ENCODE measurements at regions not wholly inside any gene's neighbourhood (a gene's known extent, or its start where the extent isn't known, plus 50 kb on each side); places are given as distances from the start of the nearest gene placed in this dataset.

DNA sequence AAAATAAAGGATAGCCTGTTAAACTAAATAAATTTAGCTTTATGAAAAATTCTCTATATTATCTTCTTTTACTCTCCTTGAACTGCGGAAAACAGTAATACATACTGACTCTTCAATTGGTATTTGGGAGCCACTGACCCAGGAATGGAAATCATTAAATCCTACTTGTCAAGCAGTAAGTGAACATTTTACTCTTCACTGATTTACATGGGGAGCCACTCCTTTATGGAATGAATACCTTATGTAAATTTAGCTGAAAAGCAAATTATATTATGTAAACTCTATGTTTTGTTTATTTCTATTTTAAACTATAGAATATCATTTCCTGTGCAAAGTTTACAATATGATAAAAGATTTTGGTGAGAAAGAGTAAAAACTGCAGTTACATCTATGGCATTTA is 85.2 kb downstream of the STRADB start:
- no peaks in the 10 kb centered on the region for H3K36me3 ChIP-seq (ENCODE audit: control insufficient read depth in 3 of 3, insufficient read depth in 2 of 3, low read depth in 1 of 3, low read length in 3 of 3)
- 90 to 98% (median 93%) methylated on average over 1 of the region's 1 CpG for WGBS, 3 donors
- peaks cover 0 to 3% of the 10 kb centered on the region in 2 donors for H3K9me3 ChIP-seq (ENCODE audit: control insufficient read depth in 2 of 2, insufficient read depth in 1 of 2, low read depth in 1 of 2, low read length in 1 of 2)
- H3K4me1 ChIP-seq (ENCODE audit: control insufficient read depth in 3 of 3, insufficient read depth in 2 of 3, low read depth in 1 of 3, low read length in 2 of 3) = no peaks in the 10 kb centered on the region
- H3K4me3 ChIP-seq (ENCODE audit: low read depth in 1 of 3, low read length in 3 of 3) = no peak overlapping the region
- FAIRE-seq (no peak), DNase-seq (no peak)
- no peak overlapping the region for H3K27ac ChIP-seq (ENCODE audit: low read depth in 1 of 3, low read length in 2 of 3)
- no peaks in the 10 kb centered on the region for H3K27me3 ChIP-seq (ENCODE audit: control insufficient read depth in 3 of 3, insufficient read depth in 3 of 3, low read length in 3 of 3)

DNA sequence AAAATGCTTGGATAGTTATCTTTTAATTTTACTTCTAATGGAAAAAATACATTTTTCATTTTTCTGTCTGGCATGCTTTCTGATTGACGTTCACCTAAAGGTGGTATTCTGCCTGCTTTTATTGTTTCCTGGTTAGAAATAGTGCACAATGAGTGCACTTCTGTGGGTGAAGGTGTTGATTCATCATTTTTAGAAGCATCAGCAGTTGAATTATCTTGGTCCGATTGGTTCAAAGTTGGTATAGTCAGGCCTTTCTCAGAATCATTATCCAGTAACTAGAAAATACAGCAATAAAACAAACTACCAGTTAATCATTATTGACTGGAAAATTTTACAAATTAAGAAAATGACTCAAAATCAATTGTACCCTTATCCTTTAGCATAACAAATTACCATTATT is 84.5 kb downstream of the STRADB start:
- H3K27ac ChIP-seq (ENCODE audit: low read depth in 1 of 3, low read length in 2 of 3) = no peak overlapping the region
- H3K4me3 ChIP-seq (ENCODE audit: low read depth in 1 of 3, low read length in 3 of 3) = no peak overlapping the region
- no peaks in the 10 kb centered on the region for H3K36me3 ChIP-seq (ENCODE audit: control insufficient read depth in 3 of 3, insufficient read depth in 2 of 3, low read depth in 1 of 3, low read length in 3 of 3)
- H3K27me3 ChIP-seq (ENCODE audit: control insufficient read depth in 3 of 3, insufficient read depth in 3 of 3, low read length in 3 of 3) = no peaks in the 10 kb centered on the region
- 52 to 78% (median 67%) methylated on average over 2 of the region's 2 CpGs for WGBS, 3 donors
- no peaks in the 10 kb centered on the region for H3K4me1 ChIP-seq (ENCODE audit: control insufficient read depth in 3 of 3, insufficient read depth in 2 of 3, low read depth in 1 of 3, low read length in 2 of 3)
- DNase-seq = peak in 1 of 2 donors; percentile 12
- FAIRE-seq = no peak
- peaks cover 0 to 5% of the 10 kb centered on the region in 2 donors for H3K9me3 ChIP-seq (ENCODE audit: control insufficient read depth in 2 of 2, insufficient read depth in 1 of 2, low read depth in 1 of 2, low read length in 1 of 2)

DNA sequence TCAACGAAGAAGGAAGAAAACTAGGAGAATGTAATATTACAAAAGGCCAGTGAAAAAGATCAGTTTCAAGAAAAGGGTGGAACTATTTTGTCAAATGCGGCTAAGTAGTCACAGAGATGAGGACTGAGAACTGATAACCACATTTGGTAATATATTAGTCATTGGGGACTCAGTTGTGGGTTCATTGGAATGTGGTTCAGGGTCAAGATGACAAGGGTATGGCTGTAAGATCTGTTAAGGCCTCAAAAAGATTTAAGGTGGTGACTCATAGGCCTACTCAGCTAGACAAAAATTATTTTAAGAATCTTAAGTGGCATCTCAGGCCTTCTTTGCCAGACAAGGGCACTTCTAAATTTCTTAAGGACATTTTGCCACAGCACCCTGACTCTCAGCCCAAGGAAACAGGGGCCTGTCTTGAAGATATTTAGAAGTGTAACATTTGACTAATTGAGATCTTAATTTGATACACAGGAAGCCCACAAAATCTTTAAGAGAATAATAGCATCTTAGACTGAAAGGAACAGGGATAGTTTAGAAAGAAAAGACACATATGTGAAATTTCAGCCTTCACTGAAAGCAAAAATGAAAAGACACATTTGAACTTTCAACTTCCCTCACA is 81.3 kb downstream of the STRADB start:
- no peak overlapping the region for H3K27ac ChIP-seq (ENCODE audit: low read depth in 1 of 3, low read length in 2 of 3)
- no peak for FAIRE-seq
- DNase-seq = no peak
- H3K27me3 ChIP-seq (ENCODE audit: control insufficient read depth in 3 of 3, insufficient read depth in 3 of 3, low read length in 3 of 3) = no peaks in the 10 kb centered on the region
- peaks cover 0 to 5% of the 10 kb centered on the region in 2 donors for H3K9me3 ChIP-seq (ENCODE audit: control insufficient read depth in 2 of 2, insufficient read depth in 1 of 2, low read depth in 1 of 2, low read length in 1 of 2)
- no peak overlapping the region for H3K4me3 ChIP-seq (ENCODE audit: low read depth in 1 of 3, low read length in 3 of 3)
- WGBS, 3 donors = 73 to 84% (median 74%) methylated on average over 2 of the region's 2 CpGs
- H3K36me3 ChIP-seq (ENCODE audit: control insufficient read depth in 3 of 3, insufficient read depth in 2 of 3, low read depth in 1 of 3, low read length in 3 of 3) = no peaks in the 10 kb centered on the region
- no peaks in the 10 kb centered on the region for H3K4me1 ChIP-seq (ENCODE audit: control insufficient read depth in 3 of 3, insufficient read depth in 2 of 3, low read depth in 1 of 3, low read length in 2 of 3)

Measured in small intestine (tissue), 7 donors.